ENCODE measurements at regions not wholly inside any gene's neighbourhood (a gene's known extent, or its start where the extent isn't known, plus 50 kb on each side); places are given as distances from the start of the nearest gene placed in this dataset.

GRCh38 chr12:74963867-74964331 lies 245.7 kb downstream of the KCNC2 start:
- TF ChIP-seq EZH2 (IDR thresholded peaks at IDR 0.05), result no peak
- TF ChIP-seq POLR2AphosphoS5 (IDR thresholded peaks at IDR 0.05; ENCODE audit: borderline replicate concordance, low read depth, low read length), result no peak
